HepG2 (cell line): ENCODE measurements at regions not wholly inside any gene's neighbourhood (a gene's known extent, or its start where the extent isn't known, plus 50 kb on each side); places are given as distances from the start of the nearest gene placed in this dataset.

ENCODE experiments used
- AHR ChIP-seq: IDR thresholded peaks from 2 replicates; pipeline ENCODE4 v1.6.1; 2018; ENCODE audit warnings: missing genetic modification reagents, missing compliant biosample characterization
- ARID2 ChIP-seq: sonication (generic); formaldehyde crosslinking; IDR thresholded peaks from 2 replicates; pipeline ENCODE4 v1.8.1; 2022; ENCODE audit warnings: mild to moderate bottlenecking, missing genetic modification reagents, borderline replicate concordance
- ASH2L ChIP-seq: fragments of 300-600, 200-600 bp; sonication (generic); IDR thresholded peaks from 2 replicates; pipeline ENCODE4 v1.7.0; 2017; ENCODE audit warnings: low read depth, mild to moderate bottlenecking, moderate library complexity, mixed read lengths, low read length; ENCODE audit not compliant: insufficient read length
- CHD2 ChIP-seq: IDR thresholded peaks from 2 replicates; pipeline ENCODE4 v1.6.1; 2011; ENCODE audit warnings: low read depth, low read length, improper control_type of control experiment
- CREB1 ChIP-seq, 2 experiments: fragments of 450-650 bp in 1 of 2; IDR thresholded peaks; 2 replicates each; pipeline ENCODE4 v1.6.1; 2016 to 2017; ENCODE audit warnings: control low read depth in 1 of 2, mild to moderate bottlenecking in 1 of 2, missing compliant biosample characterization in 1 of 2, missing genetic modification characterization in 1 of 2
- CTCF ChIP-seq: sonication (generic); formaldehyde crosslinking; IDR thresholded peaks from 2 replicates; pipeline ENCODE4 v1.5.0; 2020; ENCODE audit warnings: mild to moderate bottlenecking, missing genetic modification reagents, moderate library complexity
- GZF1 ChIP-seq: sonication (generic); formaldehyde crosslinking; IDR thresholded peaks from 2 replicates; pipeline ENCODE4 v1.5.1; 2020; ENCODE audit warnings: mild to moderate bottlenecking, missing genetic modification reagents
- RNF219 ChIP-seq: sonication (generic); formaldehyde crosslinking; IDR thresholded peaks from 2 replicates; pipeline ENCODE4 v1.5.0; 2020; ENCODE audit warnings: mild to moderate bottlenecking, missing genetic modification reagents
- WIZ ChIP-seq: sonication (generic); formaldehyde crosslinking; IDR thresholded peaks from 2 replicates; pipeline ENCODE4 v1.5.1; 2020; ENCODE audit warnings: mild to moderate bottlenecking, missing genetic modification reagents
- ZBTB39 ChIP-seq: sonication (generic); formaldehyde crosslinking; IDR thresholded peaks from 2 replicates; pipeline ENCODE4 v1.5.0; 2020; ENCODE audit warnings: missing genetic modification reagents
- ZNF556 ChIP-seq: sonication (generic); formaldehyde crosslinking; IDR thresholded peaks from 2 replicates; pipeline ENCODE4 v1.4.0; 2020; ENCODE audit warnings: mild to moderate bottlenecking, missing genetic modification reagents, borderline replicate concordance
- ZZZ3 ChIP-seq: sonication (generic); formaldehyde crosslinking; IDR thresholded peaks from 2 replicates; pipeline ENCODE4 v1.4.0; 2020; ENCODE audit warnings: missing genetic modification reagents, mild to moderate bottlenecking, borderline replicate concordance

- no peak for TF ChIP-seq ARID2 (CRISPR knock-in tag)
- TF ChIP-seq ZNF556 (CRISPR knock-in tag), result no peak
- no peak for TF ChIP-seq CREB1 (IDR thresholded peaks at IDR 0.05)
- no peak for TF ChIP-seq CREB1 (CRISPR knock-in tag; IDR thresholded peaks at IDR 0.05)
- no peak for TF ChIP-seq WIZ (CRISPR knock-in tag)
- TF ChIP-seq ZBTB39 (CRISPR knock-in tag), result no peak
- no peak for TF ChIP-seq CHD2
- no peak for TF ChIP-seq CTCF (CRISPR knock-in tag)
- TF ChIP-seq RNF219 (CRISPR knock-in tag), result no peak
- TF ChIP-seq GZF1 (CRISPR knock-in tag), result no peak
- TF ChIP-seq AHR (CRISPR knock-in tag), result no peak
- no peak for TF ChIP-seq ASH2L
- TF ChIP-seq ZZZ3 (CRISPR knock-in tag), result no peak
Observed at GRCh38 chr10:9789996-9790395, 1227.7 kb upstream of the CELF2 start.
